ENCODE measurements at regions not wholly inside any gene's neighbourhood (a gene's known extent, or its start where the extent isn't known, plus 50 kb on each side); places are given as distances from the start of the nearest gene placed in this dataset.

GRCh38 chr6:88529726-88530125, 363.6 kb upstream of the CNR1 start:
- Histone ChIP-seq H2AFZ (ENCODE audit: low read depth, low read length, severe bottlenecking) (no peak overlapping the region), H3K79me2 (ENCODE audit: insufficient read depth, low read length) (no peaks in the 10 kb centered on the region), H3F3A (ENCODE audit: insufficient read depth) (no peaks in the 10 kb centered on the region), H3K9me2 (replicated peaks; ENCODE audit: insufficient read depth, low read length) (no peaks in the 10 kb centered on the region), H3K4me3 (ENCODE audit: insufficient read depth, low read length, poor library complexity, severe bottlenecking) (no peak overlapping the region), H3K27me3 (ENCODE audit: low read length) (no peaks in the 10 kb centered on the region), H3K36me3 (ENCODE audit: low read length) (no peaks in the 10 kb centered on the region), H4K20me1 (ENCODE audit: low read depth, low read length) (no peaks in the 10 kb centered on the region), H3K9me3 (ENCODE audit: insufficient read depth, low read length) (no peaks in the 10 kb centered on the region), H3K9ac (ENCODE audit: low read length) (no peak overlapping the region), H3K4me2 (ENCODE audit: low read depth, low read length, poor library complexity, severe bottlenecking) (no peak overlapping the region), H3K27ac (ENCODE audit: low read depth, low read length) (no peak overlapping the region)
- no peak for TF ChIP-seq EZH2phosphoT487 (conservative IDR thresholded peaks at IDR 0.05; ENCODE audit: low read length)
- TF ChIP-seq, protein P1, sequence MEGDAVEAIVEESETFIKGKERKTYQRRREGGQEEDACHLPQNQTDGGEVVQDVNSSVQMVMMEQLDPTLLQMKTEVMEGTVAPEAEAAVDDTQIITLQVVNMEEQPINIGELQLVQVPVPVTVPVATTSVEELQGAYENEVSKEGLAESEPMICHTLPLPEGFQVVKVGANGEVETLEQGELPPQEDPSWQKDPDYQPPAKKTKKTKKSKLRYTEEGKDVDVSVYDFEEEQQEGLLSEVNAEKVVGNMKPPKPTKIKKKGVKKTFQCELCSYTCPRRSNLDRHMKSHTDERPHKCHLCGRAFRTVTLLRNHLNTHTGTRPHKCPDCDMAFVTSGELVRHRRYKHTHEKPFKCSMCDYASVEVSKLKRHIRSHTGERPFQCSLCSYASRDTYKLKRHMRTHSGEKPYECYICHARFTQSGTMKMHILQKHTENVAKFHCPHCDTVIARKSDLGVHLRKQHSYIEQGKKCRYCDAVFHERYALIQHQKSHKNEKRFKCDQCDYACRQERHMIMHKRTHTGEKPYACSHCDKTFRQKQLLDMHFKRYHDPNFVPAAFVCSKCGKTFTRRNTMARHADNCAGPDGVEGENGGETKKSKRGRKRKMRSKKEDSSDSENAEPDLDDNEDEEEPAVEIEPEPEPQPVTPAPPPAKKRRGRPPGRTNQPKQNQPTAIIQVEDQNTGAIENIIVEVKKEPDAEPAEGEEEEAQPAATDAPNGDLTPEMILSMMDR (IDR thresholded peaks at IDR 0.05; ENCODE audit: insufficient read depth, low read length, poor library complexity, severe bottlenecking): no peak

- Histone ChIP-seq H2AFZ (ENCODE audit: low read depth, low read length, severe bottlenecking) (no peak overlapping the region), H3K9me2 (replicated peaks; ENCODE audit: insufficient read depth, low read length) (no peaks in the 10 kb centered on the region), H3K9ac (ENCODE audit: low read length) (no peak overlapping the region), H3K27me3 (ENCODE audit: low read length) (no peaks in the 10 kb centered on the region), H3K27ac (ENCODE audit: low read depth, low read length) (no peak overlapping the region), H4K20me1 (ENCODE audit: low read depth, low read length) (no peaks in the 10 kb centered on the region), H3F3A (ENCODE audit: insufficient read depth) (no peaks in the 10 kb centered on the region), H3K36me3 (ENCODE audit: low read length) (no peaks in the 10 kb centered on the region), H3K79me2 (ENCODE audit: insufficient read depth, low read length) (no peaks in the 10 kb centered on the region), H3K4me3 (ENCODE audit: insufficient read depth, low read length, poor library complexity, severe bottlenecking) (no peak overlapping the region), H3K9me3 (ENCODE audit: insufficient read depth, low read length) (no peaks in the 10 kb centered on the region), H3K4me2 (ENCODE audit: low read depth, low read length, poor library complexity, severe bottlenecking) (no peak overlapping the region)
- TF ChIP-seq EZH2phosphoT487 (conservative IDR thresholded peaks at IDR 0.05; ENCODE audit: low read length): no peak
Observed at GRCh38 chr6:88520445-88520844, 354.3 kb upstream of the CNR1 start.

DNA sequence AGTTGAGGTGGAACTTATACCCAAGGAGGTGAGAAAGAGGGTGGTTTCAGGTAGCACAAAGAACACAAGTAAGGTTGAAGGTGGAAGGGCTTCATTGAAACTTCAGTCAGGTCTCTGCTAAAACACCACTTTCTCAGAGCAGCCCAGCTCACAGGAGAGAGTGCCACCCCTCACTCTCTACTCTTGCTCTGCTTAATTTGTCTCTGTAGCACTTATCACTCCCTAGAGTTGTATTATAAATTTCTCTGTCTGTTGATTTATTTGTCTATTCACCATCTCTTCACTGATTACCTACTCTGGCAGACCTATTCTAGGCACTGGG, 353.8 kb upstream of the CNR1 start:
- Histone ChIP-seq H3K79me2 (ENCODE audit: insufficient read depth, low read length) (no peaks in the 10 kb centered on the region), H3K9ac (ENCODE audit: low read length) (no peak overlapping the region), H3K9me3 (ENCODE audit: insufficient read depth, low read length) (no peaks in the 10 kb centered on the region), H2AFZ (ENCODE audit: low read depth, low read length, severe bottlenecking) (no peak overlapping the region), H3K27ac (ENCODE audit: low read depth, low read length) (no peak overlapping the region), H3K4me3 (ENCODE audit: insufficient read depth, low read length, poor library complexity, severe bottlenecking) (no peak overlapping the region), H4K20me1 (ENCODE audit: low read depth, low read length) (no peaks in the 10 kb centered on the region), H3K36me3 (ENCODE audit: low read length) (no peaks in the 10 kb centered on the region), H3K4me2 (ENCODE audit: low read depth, low read length, poor library complexity, severe bottlenecking) (no peak overlapping the region), H3K9me2 (replicated peaks; ENCODE audit: insufficient read depth, low read length) (no peaks in the 10 kb centered on the region), H3K27me3 (ENCODE audit: low read length) (no peaks in the 10 kb centered on the region), H3F3A (ENCODE audit: insufficient read depth) (no peaks in the 10 kb centered on the region)
- no peak for TF ChIP-seq EZH2phosphoT487 (conservative IDR thresholded peaks at IDR 0.05; ENCODE audit: low read length)
- TF ChIP-seq, protein P1 (IDR thresholded peaks at IDR 0.05; ENCODE audit: insufficient read depth, low read length, poor library complexity, severe bottlenecking): no peak

GRCh38 chr6:88519301-88520016, 353.3 kb upstream of the CNR1 start:
- Histone ChIP-seq H3K4me2 (ENCODE audit: low read depth, low read length, poor library complexity, severe bottlenecking) (no peak overlapping the region), H2AFZ (ENCODE audit: low read depth, low read length, severe bottlenecking) (no peak overlapping the region), H3K27me3 (ENCODE audit: low read length) (no peaks in the 10 kb centered on the region), H3K9me2 (replicated peaks; ENCODE audit: insufficient read depth, low read length) (no peaks in the 10 kb centered on the region), H3K79me2 (ENCODE audit: insufficient read depth, low read length) (no peaks in the 10 kb centered on the region), H3K9ac (ENCODE audit: low read length) (no peak overlapping the region), H3K36me3 (ENCODE audit: low read length) (no peaks in the 10 kb centered on the region), H3F3A (ENCODE audit: insufficient read depth) (no peaks in the 10 kb centered on the region), H3K4me3 (ENCODE audit: insufficient read depth, low read length, poor library complexity, severe bottlenecking) (no peak overlapping the region), H3K27ac (ENCODE audit: low read depth, low read length) (no peak overlapping the region), H4K20me1 (ENCODE audit: low read depth, low read length) (no peaks in the 10 kb centered on the region), H3K9me3 (ENCODE audit: insufficient read depth, low read length) (no peaks in the 10 kb centered on the region)
- TF ChIP-seq, protein P1 (IDR thresholded peaks at IDR 0.05; ENCODE audit: insufficient read depth, low read length, poor library complexity, severe bottlenecking): no peak
- TF ChIP-seq EZH2phosphoT487 (conservative IDR thresholded peaks at IDR 0.05; ENCODE audit: low read length): no peak
